ENCODE measurements at regions not wholly inside any gene's neighbourhood (a gene's known extent, or its start where the extent isn't known, plus 50 kb on each side); places are given as distances from the start of the nearest gene placed in this dataset.
"Not testable (repeated sequence)": the region's sequence is repeated elsewhere in the genome, so short reads cannot be mapped to it uniquely, and the experiment has no call there.

- DNase-seq, result no peak
Measured at GRCh38 chr6:62819640-62820039, 391.6 kb upstream of the FKBP1C start.

- DNase-seq, result no peak
Measured at GRCh38 chr6:62808565-62809293, 402.5 kb upstream of the FKBP1C start.

GRCh38 chr6:62805431-62805830 lies 405.8 kb upstream of the FKBP1C start:
- no peak for DNase-seq

- DNase-seq, result no peak
Measured at GRCh38 chr6:62803094-62803493, 408.2 kb upstream of the FKBP1C start.

- DNase-seq, result no peak
Measured at GRCh38 chr6:62797190-62797589, 414.1 kb upstream of the FKBP1C start.

GRCh38 chr6:62775427-62776022 lies 435.7 kb upstream of the FKBP1C start:
- DNase-seq, result peak; percentile 59

- not testable (repeated sequence) for DNase-seq
Measured at GRCh38 chr6:62766174-62766573, 445.1 kb upstream of the FKBP1C start.

- DNase-seq, result no peak
Measured at GRCh38 chr6:62764841-62765240, 446.4 kb upstream of the FKBP1C start.

GRCh38 chr6:62763125-62763912 lies 447.9 kb upstream of the FKBP1C start:
- DNase-seq, result no peak

GRCh38 chr6:62746968-62747367 lies 460.9 kb upstream of the KHDRBS2 start:
- no peak for DNase-seq

GRCh38 chr6:62746161-62746560 lies 460.1 kb upstream of the KHDRBS2 start:
- no peak for DNase-seq

GRCh38 chr6:62740596-62740995 lies 454.6 kb upstream of the KHDRBS2 start:
- no peak for DNase-seq

- DNase-seq, result no peak
Measured at GRCh38 chr6:62740171-62740570, 454.1 kb upstream of the KHDRBS2 start.

GRCh38 chr6:62737792-62738191 lies 451.8 kb upstream of the KHDRBS2 start:
- no peak for DNase-seq

- no peak for DNase-seq
Measured at GRCh38 chr6:62721408-62721807, 435.4 kb upstream of the KHDRBS2 start.

- no peak for DNase-seq
Measured at GRCh38 chr6:62716719-62717118, 430.7 kb upstream of the KHDRBS2 start.

- no peak for DNase-seq
Measured at GRCh38 chr6:62714112-62714511, 428.1 kb upstream of the KHDRBS2 start.

GRCh38 chr6:62711750-62712149 lies 425.7 kb upstream of the KHDRBS2 start:
- no peak for DNase-seq

- no peak for DNase-seq
Measured at GRCh38 chr6:62707914-62708313, 421.9 kb upstream of the KHDRBS2 start.

- DNase-seq, result no peak
Measured at GRCh38 chr6:62707156-62707555, 421.1 kb upstream of the KHDRBS2 start.

GRCh38 chr6:62683063-62683462 lies 397.0 kb upstream of the KHDRBS2 start:
- no peak for DNase-seq

- no peak for DNase-seq
Measured at GRCh38 chr6:62681108-62681507, 395.1 kb upstream of the KHDRBS2 start.

GRCh38 chr6:62672989-62673388 lies 387.0 kb upstream of the KHDRBS2 start:
- no peak for DNase-seq
